ENCODE measurements at regions not wholly inside any gene's neighbourhood (a gene's known extent, or its start where the extent isn't known, plus 50 kb on each side); places are given as distances from the start of the nearest gene placed in this dataset.

- TF ChIP-seq EZH2 (IDR thresholded peaks at IDR 0.05; ENCODE audit: borderline replicate concordance, insufficient read depth, low read length, poor library complexity, severe bottlenecking) (no peak), MXI1 (conservative IDR thresholded peaks at IDR 0.05; ENCODE audit: poor library complexity, severe bottlenecking) (no peak), CTCF (IDR thresholded peaks at IDR 0.05; ENCODE audit: poor library complexity, severe bottlenecking) (no peak), SMC3 (conservative IDR thresholded peaks at IDR 0.05; ENCODE audit: poor library complexity) (no peak), REST (IDR thresholded peaks at IDR 0.05; ENCODE audit: borderline replicate concordance) (no peak), POLR2AphosphoS5 (IDR thresholded peaks at IDR 0.05) (no peak), TAF1 (IDR thresholded peaks at IDR 0.05; ENCODE audit: low read depth) (no peak), RAD21 (conservative IDR thresholded peaks at IDR 0.05) (no peak), EP300 (conservative IDR thresholded peaks at IDR 0.05; ENCODE audit: poor library complexity, severe bottlenecking) (no peak)
- Histone ChIP-seq H3K9me3 (ENCODE audit: low read length) (no peaks in the 10 kb centered on the region), H2AFZ (ENCODE audit: low read depth, low read length) (no peak overlapping the region)
Observed at GRCh38 chr5:163105456-163105855, 331.9 kb upstream of the CCNG1 start.

GRCh38 chr5:163106098-163106497 lies 331.3 kb upstream of the CCNG1 start:
- Histone ChIP-seq H3K4me3 (ENCODE audit: low read length) (no peak overlapping the region), H3F3A (ENCODE audit: insufficient read depth, low read length, poor library complexity, severe bottlenecking) (no peaks in the 10 kb centered on the region), H2AFZ (ENCODE audit: low read depth, low read length) (no peak overlapping the region), H4K20me1 (ENCODE audit: insufficient read depth) (no peaks in the 10 kb centered on the region), H3K9ac (ENCODE audit: low read length) (no peak overlapping the region), H3K4me2 (ENCODE audit: low read length) (no peak overlapping the region), H3K27me3 (ENCODE audit: insufficient read depth, low read depth, low read length) (no peaks in the 10 kb centered on the region), H3K9me3 (ENCODE audit: low read length) (no peaks in the 10 kb centered on the region), H3K79me2 (replicated peaks; ENCODE audit: insufficient read depth, low read length) (no peaks in the 10 kb centered on the region), H3K9me2 (ENCODE audit: insufficient read depth, low read length) (no peaks in the 10 kb centered on the region), H3K36me3 (ENCODE audit: insufficient read depth, low read length) (no peaks in the 10 kb centered on the region), H3K27ac (ENCODE audit: low read length) (no peak overlapping the region)
- TF ChIP-seq RAD21 (conservative IDR thresholded peaks at IDR 0.05) (no peak), EP300 (conservative IDR thresholded peaks at IDR 0.05; ENCODE audit: poor library complexity, severe bottlenecking) (peak; percentile 34), SMC3 (conservative IDR thresholded peaks at IDR 0.05; ENCODE audit: poor library complexity) (no peak), EZH2 (IDR thresholded peaks at IDR 0.05; ENCODE audit: borderline replicate concordance, insufficient read depth, low read length, poor library complexity, severe bottlenecking) (no peak), POLR2AphosphoS5 (IDR thresholded peaks at IDR 0.05) (peak; percentile 22)

More at GRCh38 chr5:163105456-163105855, 331.9 kb upstream of the CCNG1 start:
- no peak overlapping the region for H3K4me3 ChIP-seq (ENCODE audit: low read length)
- H3K9me2 ChIP-seq (ENCODE audit: insufficient read depth, low read length) = no peaks in the 10 kb centered on the region
- H3F3A ChIP-seq (ENCODE audit: insufficient read depth, low read length, poor library complexity, severe bottlenecking) = no peaks in the 10 kb centered on the region
- no peak overlapping the region for H3K9ac ChIP-seq (ENCODE audit: low read length)
- H3K27me3 ChIP-seq (ENCODE audit: insufficient read depth, low read depth, low read length) = no peaks in the 10 kb centered on the region
- no peak overlapping the region for H3K4me2 ChIP-seq (ENCODE audit: low read length)
- H4K20me1 ChIP-seq (ENCODE audit: insufficient read depth) = no peaks in the 10 kb centered on the region
- H3K36me3 ChIP-seq (ENCODE audit: insufficient read depth, low read length) = no peaks in the 10 kb centered on the region
- H3K79me2 ChIP-seq (replicated peaks; ENCODE audit: insufficient read depth, low read length) = no peaks in the 10 kb centered on the region
- H3K27ac ChIP-seq (ENCODE audit: low read length) = no peak overlapping the region

Data from neural cell (in vitro differentiated cells).